Pancreas (tissue), 10 donors: ENCODE measurements at regions not wholly inside any gene's neighbourhood (a gene's known extent, or its start where the extent isn't known, plus 50 kb on each side); places are given as distances from the start of the nearest gene placed in this dataset.

Experiments used
- ATAC-seq, 4 donors: fragments of 200-7000 bp; cut with Tn5 transposase; one replicate each; pipeline versions ENCODE4 v1.8.0 to v1.9.1; 2020; ENCODE audit warnings: mild to moderate bottlenecking in 4 of 4, moderate library complexity in 4 of 4
- DNase-seq, 6 donors: peaks; one replicate each; pipeline ENCODE4 v3.0.0-alpha.2; 2020
- FAIRE-seq: peaks from 2 replicates; lab custom pipeline; 2012; peaks lifted over from hg19 to GRCh38; lab: Jason Lieb, UNC
- H3K27ac ChIP-seq, 4 donors: fragments of 200-600 bp; sonication (generic); 1 replicate in 3 of 4; 2 replicates in 1 of 4; pipeline versions ENCODE4 v1.5.0 to v1.8.0; 2020
- H3K27me3 ChIP-seq, 4 donors: fragments of 200-600 bp; one replicate each; pipeline ENCODE4 v1.8.0; 2021
- H3K36me3 ChIP-seq, 3 donors: fragments of 200-600 bp; sonication (generic) in 1 of 3; one replicate each; pipeline versions ENCODE4 v1.5.0 to v1.8.0; 2020 to 2021
- H3K4me1 ChIP-seq, 3 donors: fragments of 200-600 bp; one replicate each; pipeline ENCODE4 v1.8.0; 2021
- H3K4me3 ChIP-seq, 4 donors: fragments of 200-600 bp; sonication (generic) in 2 of 4; one replicate each; pipeline versions ENCODE4 v1.5.0 to v1.8.0; 2020 to 2021
- H3K9me3 ChIP-seq, 4 donors: fragments of 200-600 bp; one replicate each; pipeline ENCODE4 v1.8.0; 2021
- CTCF ChIP-seq, 4 donors: fragments of 200-600 bp; sonication (generic) in 3 of 4; IDR thresholded peaks; one replicate each; pipeline versions ENCODE4 v1.5.0 to v1.8.0; 2021; ENCODE audit warnings: antibody characterized with exemption in 4 of 4
- WGBS, 2 donors: extraction: QIAGEN DNeasy Blood & Tissue Kit; methylation state at CpG; one replicate each; pipeline ENCODE4 v1.1.7; 2013; 5-methylcytosine and 5-hydroxymethylcytosine counted together
- intact Hi-C, 3 donors: fragments of 100-400 bp; cut with DNase I; formaldehyde crosslinking; loops; one replicate each; pipeline versions ENCODE4 v1.11.1 to v1.14.2; 2022
- donor health status: healthy with polysubstance abuse.
- donor health status: DM: no; HTN: no; CAD: no; lungs with moderate emphysema.
- donor health status: DM: no; HTN: no; CAD: no.
- donor health status: control.
- donor health status: control.
- donor health status: Bipolar disorder and iron deficiency.
- donor health status: DM: yes; HTN: yes; CAD: no.
- donor health status: DM: no; HTN: no; CAD: no.
- donor health status: DM: no; HTN: no; CAD: no.
- donor health status: DM: yes; HTN: yes; CAD: no.

- intact Hi-C loops: no loop called here
- TF ChIP-seq CTCF (IDR thresholded peaks at IDR 0.05): no peak
- Histone ChIP-seq H3K27me3 (no peaks in the 10 kb centered on the region), H3K36me3 (no peaks in the 10 kb centered on the region), H3K4me1 (no peaks in the 10 kb centered on the region), H3K9me3 (no peaks in the 10 kb centered on the region), H3K27ac (no peak overlapping the region), H3K4me3 (no peak overlapping the region)
- no peak for ATAC-seq
- no peak for FAIRE-seq
- no peak for DNase-seq
- 83 to 91% methylated on average over 2 of the region's 2 CpGs for WGBS, 2 donors
These were observed 205.1 kb downstream of the MACC1 start for GRCh38 chr7:20012100-20012499.

DNA sequence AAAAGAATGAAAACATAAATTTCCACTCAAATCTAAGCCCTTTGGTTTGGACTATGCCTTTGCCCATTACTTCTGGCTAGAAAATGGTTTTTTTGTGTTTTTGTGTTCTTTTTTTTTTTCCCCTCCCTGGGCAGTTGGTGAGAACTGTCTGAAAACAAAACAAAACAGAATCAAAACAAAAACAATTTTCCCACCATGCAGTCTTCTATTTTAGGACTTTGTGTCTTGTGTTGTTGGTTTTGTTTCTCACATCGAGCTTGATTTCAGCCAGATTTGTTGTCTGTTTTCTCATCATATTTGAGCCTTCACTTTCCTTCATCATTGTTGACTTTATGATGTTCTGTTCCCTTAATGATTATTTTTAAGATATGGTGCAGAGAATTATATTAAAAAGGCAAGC is 206.3 kb downstream of the MACC1 start:
- no peaks in the 10 kb centered on the region for H3K4me1 ChIP-seq
- H3K4me3 ChIP-seq: no peak overlapping the region
- intact Hi-C loops: no loop called here
- no peak for TF ChIP-seq CTCF (IDR thresholded peaks at IDR 0.05)
- no peak for ATAC-seq
- FAIRE-seq: no peak
- 72 to 76% methylated on average over 1 of the region's 1 CpG for WGBS, 2 donors
- H3K36me3 ChIP-seq: no peaks in the 10 kb centered on the region
- H3K9me3 ChIP-seq: no peaks in the 10 kb centered on the region
- no peaks in the 10 kb centered on the region for H3K27me3 ChIP-seq
- no peak overlapping the region for H3K27ac ChIP-seq
- DNase-seq: no peak

DNA sequence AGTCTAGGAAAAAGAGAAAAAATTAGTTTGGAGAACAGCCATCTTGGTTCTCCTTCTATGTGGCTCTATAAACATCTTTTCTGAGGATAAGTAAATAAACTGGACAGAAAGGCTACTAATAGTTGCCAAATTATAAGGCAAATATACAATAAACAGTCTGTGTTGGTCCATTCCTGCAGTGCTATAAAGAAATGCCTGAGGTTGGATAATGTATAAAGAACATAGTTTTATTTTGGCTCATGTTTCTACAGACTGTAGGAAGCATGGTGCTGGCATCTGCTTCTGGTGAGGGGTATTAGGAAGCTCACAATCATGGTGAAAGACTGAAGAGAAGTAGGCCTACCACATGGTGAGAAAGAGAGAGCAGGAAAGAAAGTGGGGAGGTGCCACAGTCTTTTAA is 209.7 kb downstream of the MACC1 start:
- intact Hi-C loops: no loop called here
- no peak overlapping the region for H3K27ac ChIP-seq
- H3K27me3 ChIP-seq: no peaks in the 10 kb centered on the region
- DNase-seq: no peak
- ATAC-seq: no peak
- no peaks in the 10 kb centered on the region for H3K4me1 ChIP-seq
- no peaks in the 10 kb centered on the region for H3K36me3 ChIP-seq
- H3K9me3 ChIP-seq: no peaks in the 10 kb centered on the region
- FAIRE-seq: no peak
- H3K4me3 ChIP-seq: no peak overlapping the region
- TF ChIP-seq CTCF (IDR thresholded peaks at IDR 0.05): no peak

DNA sequence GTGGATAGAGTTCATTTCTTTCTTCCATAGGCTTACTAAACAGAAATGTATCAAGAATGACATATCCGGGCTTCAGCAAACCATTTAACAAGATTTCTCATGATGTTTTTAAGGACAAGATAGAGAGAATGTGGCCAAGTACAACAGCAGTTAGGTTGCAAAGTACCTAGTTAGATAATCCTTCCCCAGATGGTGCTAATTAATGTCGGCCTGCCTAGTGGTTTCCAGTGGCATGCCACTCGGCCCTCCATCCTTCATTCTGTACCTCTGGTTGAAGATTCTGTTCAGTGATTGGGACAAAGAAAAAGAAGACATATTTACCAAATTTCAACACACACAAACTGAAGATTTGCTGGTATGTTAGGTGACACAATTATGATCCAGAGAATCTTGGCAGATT is 212.1 kb downstream of the MACC1 start:
- WGBS, 2 donors: 71 to 76% methylated on average over 3 of the region's 3 CpGs
- no peak for FAIRE-seq

DNA sequence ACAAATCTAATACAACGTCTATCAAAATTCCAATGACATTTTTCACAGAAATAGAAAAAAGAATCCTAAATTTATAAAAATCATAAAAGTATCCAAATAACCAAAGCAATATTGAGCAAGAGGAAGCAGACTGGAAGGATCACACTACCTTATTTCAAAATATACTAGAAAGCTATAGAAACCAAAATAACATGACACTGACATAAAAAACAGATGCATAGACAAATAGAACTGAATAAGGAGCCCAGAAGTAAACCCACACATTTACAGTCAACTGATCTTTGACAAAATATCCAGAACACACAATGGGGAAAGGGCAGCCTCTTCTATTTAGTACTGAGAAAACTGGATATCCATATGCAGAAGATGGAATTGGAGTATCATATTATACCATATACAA is 217.5 kb downstream of the MACC1 start:
- Histone ChIP-seq H3K4me3 (no peak overlapping the region), H3K4me1 (no peaks in the 10 kb centered on the region), H3K27ac (no peak overlapping the region), H3K9me3 (no peaks in the 10 kb centered on the region), H3K36me3 (no peaks in the 10 kb centered on the region), H3K27me3 (no peaks in the 10 kb centered on the region)
- 57 to 72% methylated on average over 1 of the region's 1 CpG for WGBS, 2 donors
- DNase-seq (no peak), FAIRE-seq (no peak), ATAC-seq (no peak)
- intact Hi-C loops: no loop called here
- TF ChIP-seq CTCF (IDR thresholded peaks at IDR 0.05): no peak

More for the DNA sequence above, 212.1 kb downstream of the MACC1 start:
- Histone ChIP-seq H3K4me1 (no peaks in the 10 kb centered on the region), H3K9me3 (no peaks in the 10 kb centered on the region), H3K36me3 (no peaks in the 10 kb centered on the region), H3K27ac (no peak overlapping the region), H3K27me3 (no peaks in the 10 kb centered on the region), H3K4me3 (no peak overlapping the region)
- intact Hi-C loops: no loop called here
- no peak for TF ChIP-seq CTCF (IDR thresholded peaks at IDR 0.05)
- ATAC-seq (no peak), DNase-seq (no peak)
